ENCODE measurements at regions not wholly inside any gene's neighbourhood (a gene's known extent, or its start where the extent isn't known, plus 50 kb on each side); places are given as distances from the start of the nearest gene placed in this dataset.

GRCh38 chr2:67836866-67837265 lies 225.9 kb downstream of the C1D start:
- H2AFZ ChIP-seq (ENCODE audit: control insufficient read depth, low read depth, low read length) = no peak overlapping the region
- no peaks in the 10 kb centered on the region for H3K36me3 ChIP-seq (ENCODE audit: control insufficient read depth in 2 of 2, insufficient read depth in 2 of 2, low read length in 1 of 2)
- H3K9me3 ChIP-seq (replicated peaks; ENCODE audit: control insufficient read depth, insufficient read depth, low read length) = no peaks in the 10 kb centered on the region
- H3K4me3 ChIP-seq = no peak overlapping the region
- ChIA-PET RAD21 (ENCODE audit: unreplicated experiment) (no interaction called here), CTCF (interaction anchor here (1.5 to 2.9 kb wide), 2 partner anchors 10 to 102 kb away, joined by 3 to 13 read pairs; no protein-coding TSS in a partner anchor), POLR2A (no interaction called here), SMC1A (ENCODE audit: uncharacterized antibody, unreplicated experiment) (interaction anchor here (1.0 kb wide), 1 partner anchor 1476 kb away, joined by 3 read pairs; no protein-coding TSS in a partner anchor)
- in situ Hi-C loops (cut with MboI) (loop anchor here (25.0 kb wide), 1 partner anchor 1400 kb away; the partner anchor contains the start of gene MEIS1), intact Hi-C loops (cut with micrococcal nuclease; ENCODE audit: unreplicated experiment) (no loop called here)
- no peak for ATAC-seq
- no peak for DNase-seq (ENCODE audit: low read depth, low spot score)
- no peaks in the 10 kb centered on the region for H3K79me2 ChIP-seq (ENCODE audit: control insufficient read depth, insufficient read depth, low read length)
- no peaks in the 10 kb centered on the region for H3K4me1 ChIP-seq (ENCODE audit: control insufficient read depth, insufficient read depth, low read length)
- no TSS peak for BruUV-seq (replicated peaks)
- no peaks in the 10 kb centered on the region for H4K20me1 ChIP-seq (ENCODE audit: control insufficient read depth, insufficient read depth)
- H3K9ac ChIP-seq (ENCODE audit: control insufficient read depth, insufficient read depth, low read length) = no peak overlapping the region
- no peak for FAIRE-seq
- no peak overlapping the region for H3K4me2 ChIP-seq (ENCODE audit: control insufficient read depth, insufficient read depth)
- H3K27ac ChIP-seq (ENCODE audit: control insufficient read depth, insufficient read depth) = no peak overlapping the region
- WGBS (ENCODE audit: insufficient coverage, insufficient replicate concordance, low lambda C conversion rate, missing lambda C conversion rate) = 5% methylated on average over 5 of the region's 5 CpGs
- no peaks in the 10 kb centered on the region for H3K27me3 ChIP-seq (replicated peaks in 1 of 2; ENCODE audit: control insufficient read depth in 2 of 2, insufficient read depth in 2 of 2, low read length in 1 of 2)
- TF ChIP-seq ZNF687 (IDR thresholded peaks at IDR 0.05) (no peak), CTCF (IDR thresholded peaks at IDR 0.05 in 2 of 3, conservative IDR thresholded peaks at IDR 0.05 in 1 of 3; ENCODE audit: control insufficient read depth in 2 of 3, extremely low read depth in 1 of 3, insufficient read depth in 1 of 3, low read depth in 3 of 3, low read length in 3 of 3) (no peak), BACH1 (IDR thresholded peaks at IDR 0.05; ENCODE audit: borderline replicate concordance) (no peak), MYC (IDR thresholded peaks at IDR 0.05; ENCODE audit: insufficient read depth, insufficient read length, insufficient replicate concordance, low read length, severe bottlenecking) (no peak), STAT3 (IDR thresholded peaks at IDR 0.05; ENCODE audit: low read depth, low read length) (no peak), MEF2A (IDR thresholded peaks at IDR 0.05; ENCODE audit: insufficient read depth, low read depth, low read length) (no peak), BRCA1 (IDR thresholded peaks at IDR 0.05; ENCODE audit: low read depth, low read length) (no peak), ZBTB40 (IDR thresholded peaks at IDR 0.05; ENCODE audit: borderline replicate concordance) (no peak), USF2 (IDR thresholded peaks at IDR 0.05; ENCODE audit: borderline replicate concordance, low read depth, low read length) (no peak), ELK1 (IDR thresholded peaks at IDR 0.05; ENCODE audit: low read depth, low read length) (no peak), TARDBP (IDR thresholded peaks at IDR 0.05; ENCODE audit: borderline replicate concordance) (no peak), KDM1A (IDR thresholded peaks at IDR 0.05; ENCODE audit: borderline replicate concordance) (no peak)

All from GM12878 (cell line).